Coronary artery (tissue), 2 donors: ENCODE measurements at regions not wholly inside any gene's neighbourhood (a gene's known extent, or its start where the extent isn't known, plus 50 kb on each side); places are given as distances from the start of the nearest gene placed in this dataset.

Experiments
- DNase-seq: peaks from one replicate; pipeline ENCODE4 v3.0.0-alpha.2; 2017; ENCODE audit warnings: low spot score
- H3K27ac ChIP-seq, 2 donors: fragments of 200-600 bp; sonication (generic); one replicate each; pipeline ENCODE4 v1.5.1; 2016 to 2019
- H3K4me3 ChIP-seq: fragments of 200-600 bp; sonication (generic); 2 replicates; pipeline ENCODE4 v1.5.1; 2016; ENCODE audit warnings: mild to moderate bottlenecking, moderate library complexity
- CTCF ChIP-seq: fragments of 200-600 bp; sonication (generic); IDR thresholded peaks from one replicate; pipeline ENCODE4 v1.5.1; 2019; ENCODE audit warnings: antibody characterized with exemption

- no peak for TF ChIP-seq CTCF
- Histone ChIP-seq H3K4me3 (no peak overlapping the region), H3K27ac (no peak overlapping the region)
- no peak for DNase-seq
Observed at GRCh38 chr3:165716592-165716991, 120.6 kb downstream of the BCHE start.

GRCh38 chr3:165713479-165713878 lies 123.7 kb downstream of the BCHE start:
- Histone ChIP-seq H3K4me3 (no peak overlapping the region), H3K27ac (no peak overlapping the region)
- no peak for DNase-seq
- no peak for TF ChIP-seq CTCF

- Histone ChIP-seq H3K4me3 (no peak overlapping the region), H3K27ac (no peak overlapping the region)
- no peak for TF ChIP-seq CTCF
- DNase-seq, result no peak
Observed at GRCh38 chr3:165712382-165712781, 124.8 kb downstream of the BCHE start.

GRCh38 chr3:165697910-165698309 lies 139.3 kb downstream of the BCHE start:
- Histone ChIP-seq H3K4me3 (no peak overlapping the region), H3K27ac (no peak overlapping the region)
- no peak for TF ChIP-seq CTCF
- no peak for DNase-seq

GRCh38 chr3:165696496-165696895 lies 140.7 kb downstream of the BCHE start:
- Histone ChIP-seq H3K27ac (no peak overlapping the region), H3K4me3 (no peak overlapping the region)
- no peak for DNase-seq
- no peak for TF ChIP-seq CTCF

- Histone ChIP-seq H3K4me3 (no peak overlapping the region), H3K27ac (no peak overlapping the region)
- DNase-seq, result no peak
- no peak for TF ChIP-seq CTCF
Observed at GRCh38 chr3:165683947-165684346, 153.3 kb downstream of the BCHE start.

- no peak for TF ChIP-seq CTCF
- Histone ChIP-seq H3K4me3 (no peak overlapping the region), H3K27ac (no peak overlapping the region)
- no peak for DNase-seq
Observed at GRCh38 chr3:165682734-165683133, 154.5 kb downstream of the BCHE start.
